HG03520 (cell line): ENCODE measurements at regions not wholly inside any gene's neighbourhood (a gene's known extent, or its start where the extent isn't known, plus 50 kb on each side); places are given as distances from the start of the nearest gene placed in this dataset.

Experiments
- ATAC-seq: cut with Tn5 transposase; IDR thresholded peaks from one replicate; pipeline ENCODE4 v1.9.1; 2021; ENCODE audit warnings: mild to moderate bottlenecking, moderate library complexity; ENCODE audit not compliant: unreplicated experiment

DNA sequence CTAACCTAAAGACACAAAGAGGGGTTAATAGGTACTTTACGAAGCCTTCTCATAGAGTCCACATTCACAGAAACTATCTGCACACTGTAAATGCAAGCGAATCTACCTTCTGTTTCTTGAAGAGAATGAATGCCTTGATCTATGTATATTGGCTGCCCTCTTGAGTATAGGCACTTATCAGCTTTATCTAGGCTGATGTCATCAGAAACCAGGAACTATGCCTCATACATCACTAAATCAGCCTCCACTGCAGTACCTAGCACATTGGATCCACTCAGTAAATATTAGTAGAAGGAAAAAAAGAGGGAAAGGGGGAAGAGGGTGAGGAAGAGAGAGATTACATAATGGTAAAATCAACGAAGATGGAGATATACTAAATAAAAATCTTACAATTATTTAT lies 477.1 kb downstream of the CAAP1 start:
- no peak for ATAC-seq

DNA sequence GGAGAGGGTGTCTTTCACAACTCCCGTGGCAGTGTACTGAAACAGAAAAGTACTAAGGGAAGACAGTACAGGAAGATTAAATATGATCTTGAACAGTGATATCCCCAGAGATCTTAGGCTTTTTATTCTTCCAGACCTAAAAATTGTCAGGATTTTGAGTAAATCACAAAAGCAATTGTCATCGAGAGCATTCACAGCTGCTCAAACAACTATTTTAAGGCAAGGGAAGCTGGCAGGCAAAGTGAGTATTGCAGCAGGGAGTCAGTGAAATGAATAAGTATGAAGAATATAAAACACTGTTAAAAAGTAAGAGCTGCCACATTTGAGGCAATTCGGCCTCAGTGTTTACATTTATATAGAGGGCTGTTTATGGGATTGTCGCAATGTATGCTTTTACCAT lies 479.0 kb downstream of the CAAP1 start:
- no peak for ATAC-seq

DNA sequence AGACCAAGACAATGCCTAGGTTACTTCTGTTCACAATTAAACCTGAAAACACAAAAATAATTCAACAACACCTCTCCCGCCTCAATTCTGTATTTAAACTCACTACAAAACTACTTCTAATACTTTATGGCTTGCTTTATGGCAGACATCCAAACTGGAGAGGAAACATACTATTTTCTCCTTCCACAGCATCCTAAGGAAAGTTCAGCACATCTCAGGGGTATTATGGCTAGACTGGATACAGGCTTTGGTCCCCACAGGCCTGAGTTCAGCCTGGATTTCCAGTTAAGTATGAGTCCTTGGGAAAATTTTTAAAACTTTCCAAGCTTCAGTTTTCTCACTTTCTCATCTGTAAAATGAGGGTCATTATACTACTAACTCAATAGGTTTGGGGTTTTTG lies 480.2 kb downstream of the CAAP1 start:
- no peak for ATAC-seq

DNA sequence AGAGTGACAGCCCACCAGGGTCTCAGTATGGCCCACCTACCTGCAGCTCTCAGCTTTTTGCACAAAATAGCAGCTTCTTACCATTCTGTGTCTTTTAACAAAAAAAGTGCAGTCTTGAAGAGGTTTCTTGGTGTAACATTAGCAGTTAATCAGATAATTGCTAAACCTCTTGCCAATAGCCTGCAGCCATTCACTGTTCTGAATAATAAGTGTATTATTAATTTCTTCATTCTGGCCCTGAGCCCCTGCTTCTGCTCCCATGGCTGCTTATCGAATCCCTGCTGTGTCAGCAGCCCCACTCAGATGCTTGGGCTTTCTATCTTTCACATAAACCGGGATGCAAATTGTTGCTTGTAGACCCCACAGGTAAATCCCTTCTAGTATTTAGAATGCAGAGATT lies 485.9 kb downstream of the CAAP1 start:
- ATAC-seq: no peak

DNA sequence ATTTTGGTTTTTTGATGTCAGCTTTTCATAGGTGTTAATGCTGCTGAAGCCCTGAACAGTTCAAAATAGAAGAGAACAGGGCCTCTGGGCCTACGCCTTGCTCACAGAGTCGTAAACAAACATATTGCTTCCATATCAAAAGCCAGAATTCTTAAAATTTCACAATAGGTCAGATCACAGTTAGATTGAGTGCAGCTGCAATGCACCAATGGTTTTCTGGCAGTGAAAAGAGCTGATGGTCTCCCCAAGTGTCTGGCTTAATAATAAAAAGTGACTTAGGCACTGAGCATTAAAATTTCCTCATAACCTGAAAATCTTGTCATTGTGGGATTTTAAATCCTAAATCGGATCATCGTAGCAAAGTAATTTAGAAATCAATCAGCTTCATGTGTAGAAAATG lies 493.0 kb downstream of the CAAP1 start:
- no peak for ATAC-seq

DNA sequence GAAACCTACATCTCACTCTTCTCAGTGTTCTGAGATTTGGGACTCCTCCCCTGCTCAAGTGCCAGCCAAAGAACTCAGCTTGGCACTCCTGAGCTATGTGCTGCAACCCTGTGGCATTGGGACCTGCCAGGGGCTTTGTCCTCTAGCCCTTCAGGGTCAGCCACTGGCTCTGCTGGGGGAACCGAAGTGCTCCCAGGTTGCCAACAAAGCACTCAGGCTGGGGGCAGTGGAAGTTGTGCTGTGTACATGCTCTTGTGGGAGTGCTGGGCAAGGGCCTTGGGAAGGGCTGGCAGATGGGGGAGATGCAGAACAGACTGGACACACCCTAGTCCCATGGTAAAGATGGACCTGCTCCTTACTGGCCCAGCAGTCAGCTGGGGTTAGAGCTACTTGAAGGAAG lies 498.6 kb downstream of the CAAP1 start:
- no peak for ATAC-seq

DNA sequence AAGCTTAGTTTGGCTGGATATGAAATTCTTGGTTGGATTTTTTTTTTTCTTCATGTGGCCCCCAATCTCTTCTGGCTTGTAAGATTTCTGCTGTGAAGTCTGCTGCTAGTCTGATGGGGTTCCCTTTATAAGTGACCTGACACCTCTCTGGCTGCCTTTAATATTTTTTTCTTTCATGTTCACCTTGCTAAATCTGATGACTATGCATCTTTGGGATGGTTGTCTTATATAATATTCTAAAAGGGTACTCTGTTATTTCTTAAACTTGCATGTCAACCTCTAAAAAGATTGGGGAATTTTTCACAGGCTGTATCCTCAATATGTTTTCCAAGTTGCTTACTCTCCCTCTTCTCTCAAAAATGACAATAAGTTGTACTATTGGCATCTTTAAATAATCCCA lies 500.0 kb downstream of the CAAP1 start:
- no peak for ATAC-seq

DNA sequence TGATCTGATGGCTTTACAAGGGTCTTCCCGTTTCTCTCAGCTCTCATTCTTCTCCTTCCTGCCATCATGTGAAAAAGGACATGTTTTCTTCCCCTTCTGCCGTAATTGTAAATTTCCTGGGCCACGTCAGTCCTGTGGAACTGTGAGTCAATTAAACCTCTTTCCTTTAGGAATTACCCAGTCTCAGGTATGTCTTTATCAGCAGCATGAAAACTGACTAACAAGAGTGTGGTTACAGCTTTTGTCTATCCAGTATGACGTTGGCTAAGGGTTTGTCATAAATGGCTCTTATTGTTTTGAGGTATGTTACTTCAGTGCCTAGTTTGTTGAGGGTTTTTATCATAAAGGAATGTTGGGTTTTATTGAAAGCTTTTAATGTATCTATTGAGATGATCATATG lies 501.6 kb downstream of the CAAP1 start:
- no peak for ATAC-seq

DNA sequence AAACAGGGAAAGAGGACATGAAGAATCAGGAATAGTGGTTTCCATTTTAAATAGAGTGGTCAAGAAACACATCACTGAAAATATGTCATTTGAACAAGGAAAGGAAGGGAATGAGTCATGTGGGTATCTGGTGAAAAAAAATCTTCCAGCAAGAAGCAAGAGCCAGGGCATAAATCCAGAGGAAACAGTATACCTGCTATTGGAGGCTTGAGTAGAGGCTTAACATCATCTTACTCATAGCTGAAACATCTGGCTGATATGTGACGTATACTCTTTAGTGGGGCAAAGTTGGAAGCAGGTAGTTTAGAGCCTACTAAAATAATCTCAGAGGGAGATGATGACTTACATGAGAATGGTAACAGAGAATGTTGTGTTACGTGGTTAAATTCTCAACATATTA lies 517.2 kb downstream of the CAAP1 start:
- no peak for ATAC-seq

DNA sequence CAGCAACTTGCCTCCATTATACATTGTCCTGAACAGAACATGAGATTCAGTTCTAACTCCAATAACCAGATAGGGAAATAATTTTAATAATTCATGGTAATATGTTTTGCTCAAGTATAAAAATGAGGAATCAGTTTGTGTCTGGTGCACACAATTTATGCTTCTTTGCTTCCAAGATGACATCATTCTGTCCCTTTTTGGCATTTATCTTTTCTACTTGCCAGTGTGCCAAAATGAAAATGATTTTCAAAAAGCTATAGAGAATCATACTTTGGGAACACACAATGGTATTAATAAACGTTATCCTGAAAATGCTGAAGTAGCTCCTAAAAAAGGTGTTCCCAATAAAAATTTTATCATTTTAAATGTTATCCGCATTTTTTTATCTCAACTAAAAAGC lies 519.0 kb downstream of the CAAP1 start:
- no peak for ATAC-seq

DNA sequence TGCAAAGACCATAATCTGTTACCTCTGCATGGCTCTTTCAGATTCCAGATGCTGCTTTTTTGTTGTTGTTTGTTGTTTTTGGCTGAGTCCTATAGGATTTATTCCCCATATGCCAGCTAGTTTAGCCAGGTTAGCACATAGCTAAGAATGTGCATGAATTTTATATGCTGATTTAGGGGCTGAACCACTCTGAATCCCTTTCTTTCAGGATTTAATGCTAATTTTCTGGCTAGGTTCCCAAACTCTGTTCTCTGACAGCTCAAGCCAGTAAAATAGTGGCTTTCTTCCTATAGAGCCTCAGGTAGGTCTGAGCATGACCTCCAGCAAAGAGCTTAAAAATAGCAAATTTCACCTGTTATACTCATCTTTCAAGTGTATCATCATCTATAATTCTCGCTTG lies 521.4 kb downstream of the CAAP1 start:
- no peak for ATAC-seq

DNA sequence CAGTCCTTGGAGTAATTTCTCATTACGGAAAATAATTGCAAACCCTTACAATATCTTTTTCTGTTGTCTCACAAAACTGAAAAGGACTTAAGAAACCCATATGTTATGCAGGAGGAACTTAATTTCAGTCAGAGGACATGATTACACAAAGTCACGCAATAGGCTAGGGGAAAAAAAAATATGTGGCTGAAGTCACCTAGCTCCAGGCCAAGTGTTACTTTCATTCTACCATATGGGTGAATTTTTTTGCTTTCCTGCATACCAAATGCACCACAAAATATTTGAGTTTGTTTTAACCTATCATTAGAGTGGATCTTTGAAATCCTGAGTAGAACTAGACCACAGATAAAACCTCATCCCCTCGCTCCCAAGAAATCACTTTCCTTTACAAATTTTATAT lies 523.5 kb downstream of the CAAP1 start:
- ATAC-seq: no peak

DNA sequence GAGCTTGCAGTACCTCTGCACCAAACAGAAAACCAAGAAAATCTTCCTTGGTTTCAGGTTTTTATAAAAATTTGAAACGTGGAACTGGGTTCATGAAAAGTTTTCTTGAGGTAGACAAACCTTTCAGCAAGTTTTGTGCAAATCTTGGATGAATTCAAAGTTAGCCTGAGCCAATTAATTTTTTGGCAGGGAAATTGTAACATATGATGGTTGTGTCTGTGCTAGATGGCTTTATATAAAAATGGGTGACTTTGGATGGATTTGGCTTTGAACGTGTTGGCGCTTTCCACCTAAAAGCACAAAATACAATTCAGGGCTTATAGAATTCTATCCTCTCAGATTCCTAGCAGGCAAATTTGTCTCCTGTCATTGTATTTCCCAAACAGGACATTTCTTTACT lies 524.4 kb downstream of the CAAP1 start:
- no peak for ATAC-seq

DNA sequence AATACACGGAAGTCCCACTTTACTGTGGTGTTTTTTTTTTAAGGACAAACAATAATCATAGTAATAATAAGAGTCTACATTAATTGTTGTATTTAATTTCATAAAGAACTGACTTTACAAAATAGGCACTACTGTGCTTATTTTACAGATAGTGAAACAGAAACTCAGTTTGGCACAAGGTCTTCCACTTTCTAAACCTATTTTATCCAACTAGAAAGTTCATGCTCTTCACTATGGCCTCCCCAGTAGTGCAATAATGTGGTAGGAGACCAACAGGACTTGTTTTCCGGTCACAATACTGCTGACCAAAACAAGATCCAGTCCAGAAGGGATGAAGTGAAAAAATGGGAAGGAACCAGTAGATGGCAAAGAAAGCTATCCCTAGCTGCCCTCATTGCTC lies 531.6 kb downstream of the CAAP1 start:
- ATAC-seq: no peak

DNA sequence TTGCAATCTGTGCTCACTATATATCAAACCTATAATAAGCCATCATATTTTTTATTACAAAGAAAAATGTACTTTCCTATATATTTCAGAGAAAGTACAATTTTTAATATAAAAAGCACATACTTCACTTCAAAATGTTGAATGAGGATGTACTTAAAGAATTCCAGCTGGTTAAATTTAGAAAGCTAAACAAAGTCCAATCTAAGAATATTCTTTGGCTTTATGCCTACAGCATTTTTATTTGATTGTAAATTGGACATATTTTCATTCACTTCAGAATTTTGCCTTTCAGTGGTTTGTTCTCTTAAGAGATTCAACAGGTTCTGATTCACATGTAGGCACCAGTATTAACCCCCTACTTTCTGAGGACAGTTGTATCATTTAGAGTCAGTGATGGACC lies 533.8 kb downstream of the CAAP1 start:
- no peak for ATAC-seq

DNA sequence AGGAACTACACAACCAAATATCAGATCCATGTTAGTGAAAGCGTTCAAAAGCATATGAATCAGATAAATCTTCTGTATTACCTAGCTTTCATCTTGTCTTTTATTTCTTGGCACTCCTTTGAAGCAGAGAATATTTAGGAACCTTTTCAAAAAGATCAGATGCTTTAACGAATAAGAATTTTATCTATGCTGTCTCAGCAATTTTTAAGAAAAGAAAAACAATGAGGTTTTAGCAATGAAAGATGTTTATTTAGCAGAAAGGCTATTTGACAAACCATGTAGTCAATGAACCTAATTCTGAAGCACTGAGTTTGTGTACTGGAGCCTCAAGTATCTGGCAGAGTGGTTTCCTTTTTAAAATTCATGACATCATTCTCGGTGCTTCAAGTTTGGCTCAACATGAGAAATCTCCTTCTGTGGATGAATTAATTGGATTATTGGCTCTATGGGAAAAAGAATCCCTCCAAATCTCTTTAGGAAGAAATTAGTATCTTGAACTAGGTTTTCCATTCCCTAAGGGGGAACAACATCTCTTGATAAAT lies 534.7 kb downstream of the CAAP1 start:
- no peak for ATAC-seq

DNA sequence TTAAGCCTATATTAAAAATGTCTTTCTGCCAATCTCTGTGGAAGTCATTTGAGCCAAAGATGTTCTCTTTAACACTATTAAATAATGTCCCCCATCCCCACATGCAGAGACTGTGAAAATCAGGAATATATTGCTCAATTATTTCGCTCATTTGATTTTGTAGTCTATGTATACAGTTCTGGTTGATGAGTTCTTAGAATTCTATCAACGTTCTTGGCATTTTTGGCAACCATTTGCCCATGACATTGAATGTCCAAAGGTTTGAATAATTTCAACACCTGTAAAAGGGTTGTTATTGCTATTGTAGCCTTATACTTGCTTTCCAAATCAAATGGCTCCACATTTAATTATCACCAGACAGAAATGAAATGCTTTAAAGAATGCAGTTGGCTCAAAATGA lies 536.1 kb downstream of the CAAP1 start:
- ATAC-seq: no peak

DNA sequence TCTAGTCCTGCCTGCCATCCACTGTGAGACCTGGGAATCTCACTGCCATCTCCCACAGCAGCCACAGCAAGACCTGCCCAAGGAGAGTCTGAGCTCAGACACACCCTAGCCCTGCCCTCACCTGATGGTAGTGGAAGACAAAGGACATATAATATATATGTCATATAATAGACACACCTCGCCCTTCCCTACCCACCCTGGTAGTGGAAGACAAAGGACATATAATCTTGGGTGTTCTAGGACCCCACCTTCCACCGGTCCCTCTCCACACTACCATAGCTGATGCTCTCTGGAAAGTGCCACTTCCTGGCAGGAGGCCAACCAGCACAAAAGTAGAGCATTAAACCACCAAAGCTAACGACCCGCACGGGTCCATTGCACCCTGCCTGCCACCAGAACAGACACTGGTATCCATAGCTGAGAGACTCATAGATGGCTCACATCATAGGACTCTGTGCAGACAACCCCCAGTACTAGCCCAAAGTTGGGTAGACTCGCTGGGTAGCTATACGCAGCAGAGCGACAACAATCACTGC lies 545.6 kb downstream of the CAAP1 start:
- no peak for ATAC-seq

DNA sequence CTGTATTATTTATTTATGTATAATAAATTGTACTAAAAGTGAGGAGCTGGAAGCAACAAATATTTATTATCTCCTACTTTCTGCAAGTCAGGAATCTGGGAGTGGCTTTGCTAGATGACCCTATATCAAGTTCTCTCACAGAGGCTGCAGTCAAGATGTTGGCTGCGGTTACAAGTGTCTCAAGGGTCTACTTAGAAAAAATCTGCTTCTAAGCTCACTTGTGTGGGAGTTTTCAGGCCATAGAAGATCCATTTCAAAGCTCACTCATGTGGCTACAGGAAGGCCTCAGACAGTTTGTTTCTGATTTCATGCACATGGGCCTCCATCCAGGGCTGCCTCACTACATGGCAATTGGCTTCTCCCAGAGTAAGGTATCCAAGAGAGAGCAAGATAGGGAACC lies 551.1 kb downstream of the CAAP1 start:
- no peak for ATAC-seq

DNA sequence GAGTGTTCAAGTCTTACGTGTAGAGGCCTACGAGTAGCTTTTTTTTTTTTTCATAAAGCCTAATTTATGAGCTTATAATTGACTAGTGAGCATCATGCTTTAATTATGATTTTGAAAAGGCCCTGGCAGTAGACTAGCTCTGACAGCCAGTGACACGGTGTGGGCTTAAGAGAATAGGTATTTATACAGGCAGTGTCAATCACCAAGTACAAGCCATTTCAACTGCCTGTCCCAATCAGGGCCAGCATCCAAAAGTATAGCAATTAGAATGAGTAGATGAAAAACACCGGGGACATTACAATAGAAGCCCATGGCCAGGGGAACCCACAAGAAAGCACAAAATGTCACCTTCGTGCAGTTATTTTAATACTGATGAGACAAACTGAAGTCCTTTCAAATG lies 552.8 kb downstream of the CAAP1 start:
- no peak for ATAC-seq

DNA sequence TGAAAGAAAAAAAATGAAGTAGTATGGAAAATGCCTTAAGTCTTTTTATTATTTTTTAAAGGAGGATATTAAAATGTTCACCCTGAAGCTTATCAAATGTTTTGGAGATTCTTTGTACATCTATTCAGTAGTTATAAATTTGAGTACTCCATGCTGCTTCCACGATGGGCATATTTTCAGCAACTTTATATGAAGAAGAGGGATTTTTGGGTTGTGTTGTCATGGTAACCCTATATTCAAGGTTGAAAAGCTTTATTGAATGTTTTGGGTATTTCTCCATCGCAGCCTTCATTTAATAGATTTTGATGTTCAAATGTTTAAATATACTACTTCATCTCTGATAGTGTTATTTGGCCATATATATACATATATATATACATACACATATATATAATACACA lies 557.5 kb downstream of the CAAP1 start:
- no peak for ATAC-seq

DNA sequence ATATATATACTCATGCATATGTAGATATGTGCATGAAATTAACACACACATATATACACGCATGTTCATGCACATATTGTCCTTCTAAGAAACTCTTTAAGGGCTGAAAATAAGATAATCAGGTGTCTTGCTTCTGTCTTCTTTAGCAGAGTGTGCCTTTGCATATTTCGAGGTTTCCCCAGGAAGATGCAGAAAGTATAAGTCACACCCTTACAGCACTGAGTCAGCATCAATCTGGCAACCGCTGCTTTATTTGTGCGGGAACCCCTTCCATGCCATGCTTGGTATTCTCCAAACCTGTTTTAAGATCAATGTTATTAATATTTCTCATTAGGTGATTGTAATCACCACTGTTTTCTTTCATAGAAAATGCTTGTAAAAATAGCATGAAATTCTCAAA lies 557.9 kb downstream of the CAAP1 start:
- no peak for ATAC-seq

DNA sequence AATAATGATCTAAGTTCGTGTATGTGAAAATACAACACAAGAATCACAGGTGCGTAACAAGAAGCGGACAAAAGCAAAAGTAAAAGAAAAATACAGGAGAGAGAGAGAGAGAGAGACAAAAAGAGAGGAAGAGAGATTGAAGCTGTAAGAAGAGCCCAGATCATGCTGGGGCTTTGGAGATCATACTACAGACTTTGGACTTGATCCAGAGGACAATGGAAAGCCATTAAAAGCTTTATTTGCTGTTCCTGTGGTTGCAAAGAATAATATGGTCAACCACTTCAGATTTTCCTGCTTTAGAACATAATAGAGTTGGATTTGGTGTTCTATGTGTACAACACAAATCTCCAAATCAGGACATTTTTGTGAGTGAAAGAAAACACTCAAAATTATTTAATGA lies 561.4 kb downstream of the CAAP1 start:
- ATAC-seq: no peak

DNA sequence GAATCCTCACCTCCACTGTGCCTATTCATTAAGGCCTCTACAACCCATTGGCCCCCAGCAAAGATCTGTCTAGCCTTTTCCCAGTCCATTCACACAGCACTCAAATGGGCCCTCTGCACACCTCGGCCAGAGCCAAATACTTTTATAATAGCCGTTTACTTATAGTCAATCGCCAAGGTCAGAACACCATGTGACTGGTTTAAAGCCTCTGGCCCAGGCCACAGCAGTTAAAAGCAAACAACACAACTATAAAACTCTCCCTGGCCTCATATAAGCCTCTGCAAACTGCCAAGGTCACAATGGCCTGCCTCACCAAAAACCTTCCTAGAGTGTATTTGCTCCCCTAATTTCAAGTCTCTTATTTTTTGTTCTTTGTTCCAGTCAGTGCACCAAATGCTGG lies 562.6 kb downstream of the CAAP1 start:
- no peak for ATAC-seq
